Mesothelial cell of epicardium (in vitro differentiated cells): ENCODE measurements at regions not wholly inside any gene's neighbourhood (a gene's known extent, or its start where the extent isn't known, plus 50 kb on each side); places are given as distances from the start of the nearest gene placed in this dataset.
A peak's percentile ranks its signal among the peaks of the same experiment; 100 is the strongest.

Experiments used
- DNase-seq, 2 experiments: peaks; one replicate each; pipeline ENCODE4 v3.0.0; 2021; ENCODE audit warnings: low spot score in 2 of 2; ENCODE audit not compliant: unreplicated experiment in 2 of 2
- H3K27ac Mint-ChIP-seq: 2 replicates; pipeline ENCODE4 v1.8.0; 2021; ENCODE audit warnings: mixed read lengths
- H3K27me3 Mint-ChIP-seq: 2 replicates; pipeline ENCODE4 v1.8.0; 2021; ENCODE audit warnings: low read depth, mixed read lengths
- H3K36me3 Mint-ChIP-seq: 2 replicates; pipeline ENCODE4 v1.8.0; 2021; ENCODE audit warnings: mixed read lengths
- H3K4me1 Mint-ChIP-seq: 2 replicates; pipeline ENCODE4 v1.8.0; 2021; ENCODE audit warnings: mixed read lengths
- H3K4me3 Mint-ChIP-seq: 2 replicates; pipeline ENCODE4 v1.8.0; 2021; ENCODE audit warnings: mild to moderate bottlenecking, moderate library complexity, mixed read lengths
- H3K9me3 Mint-ChIP-seq: 2 replicates; pipeline ENCODE4 v1.8.0; 2021; ENCODE audit warnings: mixed read lengths
- TF ChIP-seq, protein P1 (sequence below): fragments of 200-600 bp; sonication (generic); IDR thresholded peaks from one replicate; pipeline ENCODE4 v1.5.0; 2021; ENCODE audit warnings: antibody characterized with exemption; ENCODE audit not compliant: unreplicated experiment

DNA sequence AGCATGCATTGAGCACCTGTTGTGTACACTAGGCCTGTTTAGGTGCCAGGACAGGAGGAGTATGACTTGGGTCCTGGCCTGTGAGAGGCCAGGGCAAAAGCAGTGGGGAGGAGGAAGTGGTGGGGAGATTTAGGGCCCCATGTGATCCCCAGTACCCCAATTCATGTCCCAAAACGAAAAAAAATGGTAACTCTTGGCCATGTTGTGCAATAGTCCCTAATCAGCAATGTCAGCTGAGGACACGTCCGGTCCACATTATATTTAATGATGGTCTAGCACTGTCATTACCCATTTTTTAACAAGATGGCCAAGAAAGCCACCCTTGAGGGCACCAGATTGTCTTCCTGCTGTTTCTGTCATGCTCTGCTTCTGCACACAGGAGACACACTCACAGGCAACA lies 142.0 kb upstream of the RET start:
- Mint-ChIP-seq H3K4me3 (peak overlapping the region; percentile 4), H3K27me3 (peaks cover 91% of the 10 kb centered on the region), H3K36me3 (no peaks in the 10 kb centered on the region), H3K27ac (no peak overlapping the region), H3K4me1 (peaks cover 12% of the 10 kb centered on the region), H3K9me3 (no peaks in the 10 kb centered on the region)
- DNase-seq, result no peak
- TF ChIP-seq, protein P1, sequence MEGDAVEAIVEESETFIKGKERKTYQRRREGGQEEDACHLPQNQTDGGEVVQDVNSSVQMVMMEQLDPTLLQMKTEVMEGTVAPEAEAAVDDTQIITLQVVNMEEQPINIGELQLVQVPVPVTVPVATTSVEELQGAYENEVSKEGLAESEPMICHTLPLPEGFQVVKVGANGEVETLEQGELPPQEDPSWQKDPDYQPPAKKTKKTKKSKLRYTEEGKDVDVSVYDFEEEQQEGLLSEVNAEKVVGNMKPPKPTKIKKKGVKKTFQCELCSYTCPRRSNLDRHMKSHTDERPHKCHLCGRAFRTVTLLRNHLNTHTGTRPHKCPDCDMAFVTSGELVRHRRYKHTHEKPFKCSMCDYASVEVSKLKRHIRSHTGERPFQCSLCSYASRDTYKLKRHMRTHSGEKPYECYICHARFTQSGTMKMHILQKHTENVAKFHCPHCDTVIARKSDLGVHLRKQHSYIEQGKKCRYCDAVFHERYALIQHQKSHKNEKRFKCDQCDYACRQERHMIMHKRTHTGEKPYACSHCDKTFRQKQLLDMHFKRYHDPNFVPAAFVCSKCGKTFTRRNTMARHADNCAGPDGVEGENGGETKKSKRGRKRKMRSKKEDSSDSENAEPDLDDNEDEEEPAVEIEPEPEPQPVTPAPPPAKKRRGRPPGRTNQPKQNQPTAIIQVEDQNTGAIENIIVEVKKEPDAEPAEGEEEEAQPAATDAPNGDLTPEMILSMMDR, result no peak

DNA sequence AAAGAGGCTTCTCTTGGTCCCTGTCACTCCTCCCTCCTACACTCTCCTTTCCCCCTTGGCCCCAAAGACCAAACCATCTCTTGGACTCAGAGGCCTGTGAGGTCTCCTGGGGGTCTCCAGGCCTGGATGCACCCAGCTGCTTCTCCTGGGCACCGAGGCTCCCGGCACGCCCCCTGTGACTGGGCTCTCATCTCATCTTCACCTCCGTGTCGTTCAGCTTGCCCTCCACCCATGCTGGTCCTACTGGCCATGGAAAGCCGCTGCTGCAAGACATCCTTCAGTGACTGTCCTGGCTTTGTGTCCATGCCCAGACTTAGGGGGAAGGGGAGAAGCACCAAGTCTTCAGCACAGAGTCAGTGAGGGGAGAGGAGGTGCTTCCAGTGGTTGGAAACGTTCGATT lies 141.4 kb upstream of the RET start:
- Mint-ChIP-seq H3K4me1 (peaks cover 12% of the 10 kb centered on the region), H3K9me3 (no peaks in the 10 kb centered on the region), H3K27me3 (peaks cover 85% of the 10 kb centered on the region), H3K27ac (no peak overlapping the region), H3K36me3 (no peaks in the 10 kb centered on the region), H3K4me3 (no peak overlapping the region)
- DNase-seq, result no peak
- TF ChIP-seq, protein P1, result no peak

- DNase-seq, result no peak
- Mint-ChIP-seq H3K9me3 (no peaks in the 10 kb centered on the region), H3K36me3 (no peaks in the 10 kb centered on the region), H3K4me3 (no peak overlapping the region), H3K27me3 (peaks cover 75% of the 10 kb centered on the region), H3K4me1 (peaks cover 16% of the 10 kb centered on the region), H3K27ac (no peak overlapping the region)
- TF ChIP-seq, protein P1, result no peak
Observed at GRCh38 chr10:42936580-42936979, 140.3 kb upstream of the RET start.

DNA sequence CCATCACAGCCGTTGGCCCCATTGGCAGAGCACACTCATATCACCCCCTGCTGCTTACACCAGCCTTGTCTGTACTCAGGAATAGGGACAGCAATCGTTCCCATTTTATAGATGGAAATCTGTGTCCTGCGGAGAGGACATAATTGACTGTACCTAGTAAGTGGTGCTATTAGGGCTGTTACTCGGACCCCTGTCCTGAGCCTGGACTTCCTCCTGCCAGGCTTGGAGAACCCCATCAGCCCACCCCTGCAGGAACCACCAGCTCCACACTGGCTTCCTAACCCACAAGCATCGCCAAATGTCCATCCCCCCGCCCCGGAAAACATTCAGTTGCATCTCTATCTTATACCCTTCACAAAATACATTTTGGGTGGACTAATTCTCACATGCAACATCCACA lies 139.8 kb upstream of the RET start:
- no peaks in the 10 kb centered on the region for H3K36me3 Mint-ChIP-seq
- peaks cover 16% of the 10 kb centered on the region for H3K4me1 Mint-ChIP-seq
- H3K4me3 Mint-ChIP-seq, result no peak overlapping the region
- DNase-seq, result no peak
- no peak overlapping the region for H3K27ac Mint-ChIP-seq
- TF ChIP-seq, protein P1, result no peak
- H3K9me3 Mint-ChIP-seq, result no peaks in the 10 kb centered on the region
- peaks cover 70% of the 10 kb centered on the region for H3K27me3 Mint-ChIP-seq

DNA sequence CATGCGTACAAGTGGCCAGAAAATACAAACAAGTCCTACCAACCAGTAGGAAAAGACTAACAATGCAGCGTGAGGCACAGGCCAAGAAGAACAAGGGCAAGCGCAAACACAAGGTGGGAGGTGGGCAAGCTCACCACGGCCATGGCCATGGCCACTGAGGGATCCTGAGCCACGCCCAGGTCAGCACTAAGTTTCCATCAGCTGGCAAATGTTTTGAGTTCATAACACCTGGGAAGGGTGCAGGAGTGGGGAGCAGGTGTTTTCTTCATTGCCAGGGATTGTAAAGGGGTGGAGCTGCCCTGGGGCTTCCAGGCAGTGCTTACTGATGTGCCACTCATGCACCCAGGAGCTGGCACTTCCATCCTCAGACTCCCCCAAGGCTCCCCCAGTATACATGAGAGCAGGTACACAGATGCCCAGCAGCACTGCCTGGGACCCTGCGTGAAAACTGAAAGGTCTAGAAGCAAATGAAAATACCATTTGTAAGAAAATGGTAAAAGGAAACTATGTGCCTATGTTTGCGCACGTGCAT lies 139.2 kb upstream of the RET start:
- Mint-ChIP-seq H3K4me1 (peaks cover 14% of the 10 kb centered on the region), H3K9me3 (no peaks in the 10 kb centered on the region)

More for the DNA sequence above, 139.2 kb upstream of the RET start:
- H3K27me3 Mint-ChIP-seq, result peaks cover 64% of the 10 kb centered on the region
- DNase-seq, result no peak
- no peak overlapping the region for H3K27ac Mint-ChIP-seq
- H3K4me3 Mint-ChIP-seq, result no peak overlapping the region
- TF ChIP-seq, protein P1, result no peak
- H3K36me3 Mint-ChIP-seq, result no peaks in the 10 kb centered on the region
